Pancreas (tissue), 10 donors: ENCODE measurements at regions not wholly inside any gene's neighbourhood (a gene's known extent, or its start where the extent isn't known, plus 50 kb on each side); places are given as distances from the start of the nearest gene placed in this dataset.

Experiments
- ATAC-seq, 4 donors: fragments of 200-7000 bp; cut with Tn5 transposase; one replicate each; pipeline versions ENCODE4 v1.8.0 to v1.9.1; 2020; ENCODE audit warnings: mild to moderate bottlenecking in 4 of 4, moderate library complexity in 4 of 4
- DNase-seq, 6 donors: peaks; one replicate each; pipeline ENCODE4 v3.0.0-alpha.2; 2020
- FAIRE-seq: peaks from 2 replicates; lab custom pipeline; 2012; peaks lifted over from hg19 to GRCh38; lab: Jason Lieb, UNC
- H3K27ac ChIP-seq, 4 donors: fragments of 200-600 bp; sonication (generic); 1 replicate in 3 of 4; 2 replicates in 1 of 4; pipeline versions ENCODE4 v1.5.0 to v1.8.0; 2020
- H3K27me3 ChIP-seq, 4 donors: fragments of 200-600 bp; one replicate each; pipeline ENCODE4 v1.8.0; 2021
- H3K36me3 ChIP-seq, 3 donors: fragments of 200-600 bp; sonication (generic) in 1 of 3; one replicate each; pipeline versions ENCODE4 v1.5.0 to v1.8.0; 2020 to 2021
- H3K4me1 ChIP-seq, 3 donors: fragments of 200-600 bp; one replicate each; pipeline ENCODE4 v1.8.0; 2021
- H3K4me3 ChIP-seq, 4 donors: fragments of 200-600 bp; sonication (generic) in 2 of 4; one replicate each; pipeline versions ENCODE4 v1.5.0 to v1.8.0; 2020 to 2021
- H3K9me3 ChIP-seq, 4 donors: fragments of 200-600 bp; one replicate each; pipeline ENCODE4 v1.8.0; 2021
- CTCF ChIP-seq, 4 donors: fragments of 200-600 bp; sonication (generic) in 3 of 4; IDR thresholded peaks; one replicate each; pipeline versions ENCODE4 v1.5.0 to v1.8.0; 2021; ENCODE audit warnings: antibody characterized with exemption in 4 of 4
- WGBS, 2 donors: extraction: QIAGEN DNeasy Blood & Tissue Kit; methylation state at CpG; one replicate each; pipeline ENCODE4 v1.1.7; 2013; 5-methylcytosine and 5-hydroxymethylcytosine counted together
- intact Hi-C, 3 donors: fragments of 100-400 bp; cut with DNase I; formaldehyde crosslinking; loops; one replicate each; pipeline versions ENCODE4 v1.11.1 to v1.14.2; 2022
- donor health status: healthy with polysubstance abuse.
- donor health status: DM: no; HTN: no; CAD: no; lungs with moderate emphysema.
- donor health status: DM: no; HTN: no; CAD: no.
- donor health status: control.
- donor health status: control.
- donor health status: Bipolar disorder and iron deficiency.
- donor health status: DM: yes; HTN: yes; CAD: no.
- donor health status: DM: no; HTN: no; CAD: no.
- donor health status: DM: no; HTN: no; CAD: no.
- donor health status: DM: yes; HTN: yes; CAD: no.

GRCh38 chr7:142345811-142346210 lies 88.0 kb upstream of the PRSS58 start:
- Histone ChIP-seq H3K9me3 (no peaks in the 10 kb centered on the region), H3K36me3 (no peaks in the 10 kb centered on the region), H3K27ac (no peak overlapping the region), H3K4me3 (no peak overlapping the region), H3K27me3 (no peaks in the 10 kb centered on the region), H3K4me1 (no peaks in the 10 kb centered on the region)
- intact Hi-C loops: loop anchor here in 1 of 3 donors (2.0 kb wide), 1 partner anchor 37 kb away; no protein-coding TSS in a partner anchor
- DNase-seq: no peak
- FAIRE-seq: no peak
- no peak for ATAC-seq
- 83 to 84% methylated on average over 5 of the region's 5 CpGs for WGBS, 2 donors
- no peak for TF ChIP-seq CTCF (IDR thresholded peaks at IDR 0.05)

GRCh38 chr7:142338633-142339501 lies 81.0 kb upstream of the PRSS58 start:
- Histone ChIP-seq H3K27ac (no peak overlapping the region), H3K4me3 (no peak overlapping the region), H3K9me3 (no peaks in the 10 kb centered on the region), H3K36me3 (no peaks in the 10 kb centered on the region), H3K27me3 (no peaks in the 10 kb centered on the region), H3K4me1 (no peaks in the 10 kb centered on the region)
- ATAC-seq: no peak
- no peak for DNase-seq
- intact Hi-C loops: no loop called here
- WGBS, 2 donors: 82 to 84% methylated on average over 6 of the region's 6 CpGs
- FAIRE-seq: no peak
- no peak for TF ChIP-seq CTCF (IDR thresholded peaks at IDR 0.05)

- no peaks in the 10 kb centered on the region for H3K9me3 ChIP-seq
- no peak overlapping the region for H3K27ac ChIP-seq
- DNase-seq (no peak), ATAC-seq (no peak), FAIRE-seq (no peak)
- intact Hi-C loops: no loop called here
- TF ChIP-seq CTCF (IDR thresholded peaks at IDR 0.05): no peak
- no peaks in the 10 kb centered on the region for H3K36me3 ChIP-seq
- no peaks in the 10 kb centered on the region for H3K4me1 ChIP-seq
- H3K4me3 ChIP-seq: no peak overlapping the region
- no peaks in the 10 kb centered on the region for H3K27me3 ChIP-seq
- WGBS, 2 donors: 75 to 80% methylated on average over 8 of the region's 8 CpGs
Observed at GRCh38 chr7:142337054-142338001, 79.5 kb upstream of the PRSS58 start.

GRCh38 chr7:142334806-142335205 lies 76.9 kb upstream of the PRSS58 start:
- Histone ChIP-seq H3K36me3 (no peaks in the 10 kb centered on the region), H3K4me1 (no peaks in the 10 kb centered on the region), H3K9me3 (no peaks in the 10 kb centered on the region), H3K27me3 (no peaks in the 10 kb centered on the region), H3K27ac (no peak overlapping the region), H3K4me3 (no peak overlapping the region)
- WGBS, 2 donors: 97 to 100% methylated on average over 1 of the region's 1 CpG
- no peak for TF ChIP-seq CTCF (IDR thresholded peaks at IDR 0.05)
- DNase-seq (no peak), FAIRE-seq (no peak), ATAC-seq (no peak)
- intact Hi-C loops: no loop called here
